ENCODE measurements at regions not wholly inside any gene's neighbourhood (a gene's known extent, or its start where the extent isn't known, plus 50 kb on each side); places are given as distances from the start of the nearest gene placed in this dataset.

GRCh38 chr16:73605309-73605708, 557.4 kb upstream of the ZFHX3 start:
- TF ChIP-seq CTCF (IDR thresholded peaks at IDR 0.05) (no peak), POLR2A (IDR thresholded peaks at IDR 0.05) (no peak), EP300 (IDR thresholded peaks at IDR 0.05) (no peak)

All from upper lobe of left lung (tissue), 4 donors.